KMS-11 (cell line): ENCODE measurements at regions not wholly inside any gene's neighbourhood (a gene's known extent, or its start where the extent isn't known, plus 50 kb on each side); places are given as distances from the start of the nearest gene placed in this dataset.

ENCODE experiments used
- H2AFZ ChIP-seq: fragments of 200-600 bp; sonication (generic); 2 replicates; pipeline ENCODE4 v1.6.1; 2016; ENCODE audit warnings: antibody characterized with exemption, mixed run types, low read depth
- H3K27ac ChIP-seq: fragments of 200-600 bp; sonication (generic); 2 replicates; pipeline ENCODE4 v1.6.1; 2016; ENCODE audit warnings: mild to moderate bottlenecking, mixed run types
- H3K27me3 ChIP-seq: fragments of 200-600 bp; sonication (generic); 2 replicates; pipeline ENCODE4 v1.6.1; 2017; ENCODE audit warnings: mild to moderate bottlenecking, low read depth, mixed run types, moderate library complexity; ENCODE audit not compliant: insufficient read depth
- H3K36me3 ChIP-seq: fragments of 200-600 bp; sonication (generic); 2 replicates; pipeline ENCODE4 v1.6.1; 2017; ENCODE audit warnings: mild to moderate bottlenecking, mixed run types; ENCODE audit not compliant: insufficient read depth
- H3K4me1 ChIP-seq: fragments of 200-600 bp; sonication (generic); 2 replicates; pipeline ENCODE4 v1.6.1; 2016; ENCODE audit warnings: mild to moderate bottlenecking, low read depth, mixed run types; ENCODE audit not compliant: poor library complexity, severe bottlenecking
- H3K4me2 ChIP-seq: fragments of 200-600 bp; sonication (generic); 2 replicates; pipeline ENCODE4 v1.7.0; 2016; ENCODE audit warnings: mild to moderate bottlenecking, mixed run types
- H3K4me3 ChIP-seq: fragments of 200-600 bp; sonication (generic); IDR thresholded peaks from 2 replicates; pipeline ENCODE4 v1.6.1; 2017; ENCODE audit warnings: low read depth, low read length, mixed read lengths; ENCODE audit not compliant: insufficient read depth
- H3K79me2 ChIP-seq: fragments of 200-600 bp; sonication (generic); 2 replicates; pipeline ENCODE4 v1.6.1; 2016; ENCODE audit warnings: low read depth, mixed run types; ENCODE audit not compliant: insufficient read depth
- H3K9ac ChIP-seq: fragments of 200-600 bp; sonication (generic); 2 replicates; pipeline ENCODE4 v1.6.1; 2016; ENCODE audit warnings: mild to moderate bottlenecking, mixed run types
- H4K20me1 ChIP-seq: fragments of 200-600 bp; sonication (generic); 2 replicates; pipeline ENCODE4 v1.6.1; 2016; ENCODE audit warnings: mild to moderate bottlenecking, mixed run types; ENCODE audit not compliant: insufficient read depth
- CTCF ChIP-seq: fragments of 200-600 bp; sonication (generic); conservative IDR thresholded peaks from 2 replicates; pipeline ENCODE4 v1.6.1; 2017; ENCODE audit warnings: low read depth, mild to moderate bottlenecking, antibody characterized with exemption, low read length, moderate library complexity, mixed read lengths

- no peaks in the 10 kb centered on the region for H3K27me3 ChIP-seq
- H3K36me3 ChIP-seq, result no peaks in the 10 kb centered on the region; the same call in 1 of the 2 replicates
- H3K27ac ChIP-seq, result no peak overlapping the region
- H3K9ac ChIP-seq, result no peak overlapping the region
- TF ChIP-seq CTCF, result no peak
- no peaks in the 10 kb centered on the region for H3K79me2 ChIP-seq
- no peak overlapping the region for H2AFZ ChIP-seq
- no peak overlapping the region for H3K4me3 ChIP-seq
- H4K20me1 ChIP-seq, result no peaks in the 10 kb centered on the region
- H3K4me2 ChIP-seq, result no peak overlapping the region
- H3K4me1 ChIP-seq, result no peaks in the 10 kb centered on the region
These were observed 602.1 kb downstream of the SOX6 start for GRCh38 chr11:15754221-15754620.

- Histone ChIP-seq H3K79me2 (no peaks in the 10 kb centered on the region), H3K27ac (no peak overlapping the region), H3K4me2 (no peak overlapping the region)
These were observed 599.2 kb downstream of the SOX6 start for GRCh38 chr11:15757048-15757698.

GRCh38 chr11:15758857-15759465 is 597.4 kb downstream of the SOX6 start:
- H3K4me2 ChIP-seq, result no peak overlapping the region
- H3K79me2 ChIP-seq, result no peaks in the 10 kb centered on the region
- H3K36me3 ChIP-seq, result no peaks in the 10 kb centered on the region; the same call in 1 of the 2 replicates
- H2AFZ ChIP-seq, result no peak overlapping the region
- TF ChIP-seq CTCF, result no peak
- H3K27me3 ChIP-seq, result no peaks in the 10 kb centered on the region
- no peaks in the 10 kb centered on the region for H4K20me1 ChIP-seq
- no peak overlapping the region for H3K9ac ChIP-seq
- H3K4me1 ChIP-seq, result no peaks in the 10 kb centered on the region
- no peak overlapping the region for H3K4me3 ChIP-seq
- no peak overlapping the region for H3K27ac ChIP-seq

More at GRCh38 chr11:15757048-15757698, 599.2 kb downstream of the SOX6 start:
- Histone ChIP-seq H3K4me3 (no peak overlapping the region), H3K4me1 (no peaks in the 10 kb centered on the region), H3K36me3 (no peaks in the 10 kb centered on the region; the same call in 1 of the 2 replicates), H2AFZ (no peak overlapping the region), H3K9ac (no peak overlapping the region), H4K20me1 (no peaks in the 10 kb centered on the region), H3K27me3 (no peaks in the 10 kb centered on the region)
- TF ChIP-seq CTCF, result no peak

GRCh38 chr11:15761235-15761634 is 595.1 kb downstream of the SOX6 start:
- Histone ChIP-seq H3K27me3 (no peaks in the 10 kb centered on the region), H4K20me1 (no peaks in the 10 kb centered on the region), H3K4me1 (no peaks in the 10 kb centered on the region), H3K9ac (no peak overlapping the region), H3K27ac (no peak overlapping the region), H3K79me2 (no peaks in the 10 kb centered on the region), H3K36me3 (no peaks in the 10 kb centered on the region; the same call in 1 of the 2 replicates), H2AFZ (no peak overlapping the region), H3K4me3 (no peak overlapping the region), H3K4me2 (no peak overlapping the region)
- TF ChIP-seq CTCF, result no peak
